ENCODE measurements at regions not wholly inside any gene's neighbourhood (a gene's known extent, or its start where the extent isn't known, plus 50 kb on each side); places are given as distances from the start of the nearest gene placed in this dataset.

DNA sequence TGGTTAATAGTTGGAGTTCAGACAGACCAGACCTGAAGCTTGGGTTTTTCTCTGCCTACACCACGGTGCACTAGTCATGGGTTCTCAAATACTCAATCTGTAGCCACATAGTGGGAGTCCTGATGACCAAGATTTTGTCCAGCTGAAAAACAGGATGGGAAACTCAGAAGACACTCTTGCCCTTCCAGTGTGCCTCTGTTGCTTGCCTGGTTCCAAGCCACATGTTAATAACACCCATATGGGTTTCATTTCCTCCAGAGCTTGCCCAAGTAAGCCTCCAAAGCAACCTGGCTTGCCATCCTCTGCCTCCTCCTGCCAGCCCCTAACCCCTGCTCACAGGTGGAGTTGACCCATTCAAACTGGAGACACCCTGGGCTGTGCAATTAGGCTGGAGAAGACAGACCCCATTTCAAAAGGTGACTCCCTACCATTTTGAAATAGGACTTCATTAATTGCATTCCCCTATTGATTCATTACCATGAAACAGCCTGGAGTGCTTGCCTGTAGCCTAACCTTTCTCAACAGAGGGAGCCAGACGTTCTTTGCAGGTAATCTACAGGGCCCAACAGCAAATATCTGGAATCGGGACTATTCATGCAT, 108.0 kb upstream of the HABP2 start:
- no peak for DNase-seq

DNA sequence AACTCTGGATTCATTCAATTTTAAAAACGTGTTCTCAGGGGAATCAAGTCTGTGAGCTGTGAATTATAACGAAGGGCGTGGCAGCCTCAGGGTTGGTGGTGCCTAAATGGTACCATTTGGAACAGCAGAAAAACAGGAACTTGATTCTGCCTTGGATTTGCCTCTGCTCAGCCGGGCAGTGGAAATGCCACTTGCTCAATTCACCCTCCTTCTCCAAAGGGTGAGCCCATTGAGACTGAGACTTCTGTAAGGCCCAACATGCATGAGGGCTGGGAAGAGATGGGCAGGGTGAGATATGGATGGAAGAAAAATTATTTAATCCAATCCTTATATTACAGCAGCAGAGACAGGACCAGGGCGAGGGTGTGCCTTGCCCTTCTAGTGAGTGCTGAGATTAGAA, 107.1 kb upstream of the HABP2 start:
- no peak for DNase-seq

DNA sequence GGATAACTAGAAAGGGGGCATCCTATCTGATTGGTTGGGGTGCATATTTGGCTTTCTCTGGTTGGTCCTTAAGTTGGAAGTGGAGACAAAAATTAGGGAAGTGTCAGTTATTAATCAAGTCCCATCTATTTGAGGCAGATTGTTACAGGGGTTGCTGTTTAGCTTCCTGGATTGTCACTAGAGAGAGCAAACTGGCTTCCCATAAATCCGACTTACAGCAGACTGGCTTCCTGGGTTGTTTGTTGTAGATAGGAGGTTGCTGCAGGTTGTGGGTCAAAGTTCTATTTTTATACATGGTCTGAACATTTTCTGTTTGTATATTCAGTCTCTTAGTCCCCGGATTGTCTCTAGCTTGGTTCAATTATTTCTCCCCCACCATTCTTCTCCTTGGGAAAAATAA, 106.1 kb upstream of the HABP2 start:
- DNase-seq, result no peak

DNA sequence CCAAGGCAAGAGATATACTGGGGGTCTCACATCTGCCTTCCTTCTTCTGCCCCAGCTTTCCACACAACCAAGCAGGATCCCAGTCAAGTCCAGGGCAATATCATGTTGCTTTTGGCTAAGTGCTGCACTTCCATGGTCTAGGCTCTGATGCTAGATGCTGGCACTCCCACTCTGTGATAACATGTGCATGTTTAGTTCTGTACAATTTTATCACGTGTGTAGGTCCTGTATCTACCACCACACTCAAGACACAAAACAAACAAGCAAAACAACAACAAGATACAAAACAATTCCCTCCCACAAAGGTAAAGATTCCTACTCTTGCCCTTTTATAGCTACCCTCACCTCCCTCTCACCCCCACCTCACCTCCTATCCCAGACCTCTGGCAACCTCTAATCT, 105.6 kb upstream of the HABP2 start:
- no peak for DNase-seq

DNA sequence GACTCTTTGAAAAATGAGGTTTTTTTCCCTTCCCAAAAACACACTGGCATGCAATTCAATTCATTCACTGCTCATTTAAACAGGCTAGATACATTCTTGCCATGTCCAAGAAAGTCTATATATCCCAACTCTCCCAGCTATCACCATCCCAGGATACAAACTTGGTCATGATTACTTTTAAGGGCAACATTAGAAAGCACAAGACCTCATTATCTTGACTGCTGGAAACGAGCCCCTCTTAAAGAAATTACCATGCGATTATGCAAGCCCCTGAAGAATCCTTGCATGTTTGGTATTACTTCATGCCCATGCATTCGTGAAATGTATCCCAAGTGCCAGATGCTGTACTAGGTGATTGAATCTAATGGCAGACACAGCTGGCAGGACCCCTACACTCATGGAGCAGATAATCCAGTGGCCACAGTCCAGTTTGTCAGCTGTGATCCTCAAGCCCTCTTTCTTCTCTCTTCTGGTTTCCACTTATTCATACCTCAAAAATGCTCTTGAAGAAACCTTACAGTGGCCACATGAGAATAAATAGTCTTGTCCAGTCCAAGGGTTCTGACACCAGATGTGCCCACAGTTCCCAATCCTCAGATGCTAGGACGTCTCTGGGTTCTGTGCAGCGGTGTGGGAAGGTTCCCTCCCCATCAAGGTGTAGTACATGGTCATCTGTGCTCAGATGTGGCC, 103.7 kb upstream of the HABP2 start:
- no peak for DNase-seq

DNA sequence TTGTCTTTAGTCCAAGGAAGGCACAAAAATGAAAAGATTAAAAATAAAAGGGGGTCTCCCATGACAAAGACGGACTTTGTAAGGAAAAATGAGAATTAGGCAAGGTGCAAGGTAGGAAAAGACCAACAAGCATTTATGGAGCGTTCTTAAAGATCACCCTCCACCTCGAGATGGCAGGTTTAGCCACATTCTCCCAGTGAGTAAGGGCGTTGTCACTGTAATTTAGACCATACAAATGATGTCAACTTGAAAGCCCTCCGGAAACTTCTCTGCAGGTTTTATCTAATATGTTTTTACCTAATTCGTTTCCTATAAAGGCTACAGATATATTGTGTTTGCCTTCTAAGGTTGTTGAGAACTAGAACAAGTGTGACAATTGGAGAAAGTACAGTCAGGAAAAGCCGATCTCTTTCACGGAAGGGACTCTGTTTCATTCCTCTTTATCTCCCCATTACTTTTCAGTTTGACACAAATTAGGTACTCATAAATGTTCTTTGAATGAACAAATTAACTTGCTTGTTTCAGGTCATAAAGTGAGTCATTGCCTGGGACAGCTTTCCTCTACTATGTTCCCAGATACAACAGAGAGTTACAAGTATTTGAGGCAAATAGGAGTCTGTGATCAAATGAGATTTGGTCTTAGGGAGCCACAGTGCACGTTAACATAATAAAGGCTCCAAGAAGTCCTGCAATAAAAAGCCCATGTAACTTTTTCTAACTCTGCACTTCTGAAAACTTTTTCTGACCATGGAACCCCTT, 102.6 kb upstream of the HABP2 start:
- no peak for DNase-seq

DNA sequence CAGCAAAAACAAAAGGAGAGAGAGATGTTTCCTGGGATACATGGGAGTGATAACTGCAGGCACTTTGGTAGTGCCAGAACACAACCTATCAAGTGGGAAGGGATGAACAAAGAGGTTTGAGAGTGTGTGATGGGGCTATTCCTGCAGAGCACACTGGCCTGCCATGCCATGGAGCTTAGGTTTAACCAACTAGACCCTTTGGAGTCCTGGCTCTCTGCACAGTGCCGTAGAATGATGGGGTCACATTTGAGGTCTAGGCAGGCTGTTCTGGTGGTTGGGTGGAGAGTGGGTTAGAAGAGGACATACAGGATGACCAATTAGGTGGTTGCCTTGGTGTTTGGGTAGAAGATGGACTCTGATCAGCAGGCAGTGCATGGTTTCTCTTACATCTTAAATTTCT, 101.9 kb upstream of the HABP2 start:
- DNase-seq, result no peak

DNA sequence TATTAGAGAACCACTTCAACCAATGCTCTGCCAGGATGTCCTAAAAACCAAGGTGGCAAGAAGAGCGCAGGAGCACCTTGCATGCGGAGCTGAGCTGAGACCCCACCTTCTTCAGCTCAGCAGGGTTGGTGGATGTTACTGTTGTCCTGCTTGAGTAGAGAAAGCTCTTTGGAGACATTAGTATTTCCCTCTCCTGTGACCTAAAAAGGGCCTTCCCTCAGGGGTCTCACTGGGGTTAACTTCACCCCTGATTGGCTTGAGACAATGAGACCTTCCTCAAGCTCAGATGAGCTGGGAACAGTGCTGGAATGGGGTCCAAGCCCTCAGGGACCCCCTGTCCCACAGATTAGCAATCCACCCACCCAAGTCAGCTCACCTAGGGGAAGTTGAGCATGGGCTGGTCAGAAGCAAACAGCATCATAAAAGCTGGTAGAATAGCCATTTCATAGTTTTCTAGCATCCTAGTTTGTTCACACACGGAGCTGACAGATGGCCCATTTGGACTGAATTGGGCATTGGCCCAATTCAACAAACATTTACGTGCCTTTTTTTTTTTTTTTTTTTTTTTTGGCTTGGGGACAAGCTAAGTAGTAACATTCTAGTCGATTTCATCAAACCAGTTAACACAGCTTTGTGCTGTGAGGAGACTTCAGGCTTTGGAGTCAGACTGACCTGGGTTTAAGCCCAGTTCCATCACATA, 100.6 kb upstream of the HABP2 start:
- DNase-seq, result no peak

DNA sequence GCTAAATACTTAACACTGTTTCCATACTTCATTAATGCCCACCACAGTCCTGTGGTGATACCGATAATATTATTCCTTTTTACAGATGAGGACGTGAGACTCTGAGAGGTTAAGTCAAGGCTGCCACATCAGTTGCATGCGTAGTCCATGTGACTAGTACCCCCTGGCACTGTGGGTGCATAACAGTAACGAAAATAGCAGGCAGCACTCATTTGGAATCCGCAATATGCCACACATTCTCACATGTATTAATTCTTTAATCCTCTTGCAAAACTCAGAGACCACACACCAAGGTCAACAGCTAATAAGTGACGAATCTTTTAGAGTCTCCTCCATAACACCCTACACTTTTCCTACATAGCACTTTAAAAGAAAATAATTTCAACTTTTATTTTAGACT, 99.5 kb upstream of the HABP2 start:
- no peak for DNase-seq

DNA sequence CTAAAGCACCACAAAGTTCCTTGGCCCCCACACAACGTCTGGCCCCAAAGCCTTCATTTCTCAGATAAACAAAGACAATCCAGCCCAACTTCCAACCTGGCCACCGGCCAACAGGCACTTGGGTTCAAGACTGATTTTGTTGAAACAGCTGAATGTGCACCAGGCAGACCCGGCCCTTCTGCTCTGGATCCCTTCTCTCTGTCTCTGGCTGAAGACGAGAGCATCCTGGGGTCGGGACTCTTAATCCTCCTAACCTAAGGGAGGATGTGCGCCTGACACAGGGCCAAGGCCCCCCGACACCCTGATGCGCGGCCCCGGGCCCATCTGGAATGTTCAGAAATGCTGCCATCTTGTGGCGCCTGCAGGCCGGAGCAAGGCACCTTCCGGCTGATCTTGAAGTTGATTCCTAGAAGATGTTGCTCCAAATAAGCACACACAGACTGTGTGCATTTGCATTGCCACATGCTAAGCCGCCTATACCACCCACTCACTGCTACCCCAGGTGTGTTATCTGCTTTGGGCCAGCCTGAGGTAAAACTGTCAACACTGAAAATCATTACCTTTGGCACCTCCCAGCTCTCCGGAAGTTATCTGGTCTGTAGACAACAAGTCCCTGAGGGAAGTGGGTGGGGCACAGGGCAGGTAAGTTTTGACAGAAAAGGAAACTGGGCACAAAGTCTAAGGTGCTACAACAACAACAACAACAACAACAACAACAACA, 98.4 kb upstream of the HABP2 start:
- DNase-seq, result no peak

DNA sequence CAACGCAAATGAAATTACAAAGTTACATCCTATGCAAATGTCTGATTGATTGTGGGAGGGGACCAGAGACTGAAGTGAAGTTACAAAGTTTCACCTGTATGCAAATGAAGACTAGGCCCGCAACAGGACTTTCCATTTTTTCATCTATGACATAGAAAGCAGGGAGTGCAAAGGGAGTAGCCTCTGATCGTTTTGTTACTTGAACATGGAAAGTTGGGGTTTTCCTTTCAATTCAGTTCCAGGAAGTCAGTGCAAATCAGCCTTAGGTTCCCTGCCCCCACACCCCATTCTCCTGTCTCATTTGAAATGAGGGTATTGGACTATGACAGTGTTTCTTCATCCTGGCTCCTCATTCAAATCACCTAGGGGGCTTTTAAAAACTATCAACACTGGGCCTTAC, 96.9 kb upstream of the HABP2 start:
- no peak for DNase-seq

DNA sequence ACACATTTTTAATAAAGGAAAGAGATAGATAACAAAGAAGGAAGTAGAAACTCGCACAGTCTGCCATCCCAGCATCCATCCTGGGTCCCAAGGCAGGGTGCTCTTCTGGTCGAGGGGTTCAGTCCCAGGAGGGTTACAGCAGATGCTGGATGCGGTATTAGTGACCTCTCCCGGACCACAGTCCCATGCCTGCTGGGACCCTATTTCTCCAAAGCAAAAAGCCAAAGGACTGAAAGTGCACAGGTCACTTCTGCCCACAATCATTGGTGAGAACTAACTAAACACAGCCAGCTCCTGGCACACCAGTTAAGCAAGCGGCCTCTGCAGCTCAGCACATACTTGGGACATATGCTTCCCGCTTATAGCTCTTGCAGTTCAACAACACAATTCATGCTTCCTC, 96.1 kb upstream of the HABP2 start:
- DNase-seq, result no peak

DNA sequence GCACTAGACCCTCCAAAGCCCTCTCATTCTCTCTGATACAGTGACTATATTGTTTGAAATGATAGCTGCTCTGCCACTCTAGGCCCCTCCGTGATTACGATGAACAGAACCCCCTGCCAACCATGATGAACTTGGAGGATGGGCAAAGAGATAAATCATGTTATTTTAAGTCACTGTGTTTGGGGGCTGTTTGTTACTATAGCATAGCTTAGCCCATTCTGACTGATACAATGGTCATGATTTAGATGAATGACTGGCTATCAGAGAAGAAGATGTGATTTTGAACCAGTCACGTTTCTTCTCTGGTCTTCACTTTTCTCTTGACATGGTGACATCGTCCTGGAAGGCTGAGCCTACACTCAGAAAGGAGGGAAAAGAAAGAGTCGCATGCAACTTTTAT, 95.4 kb upstream of the HABP2 start:
- DNase-seq, result no peak

DNA sequence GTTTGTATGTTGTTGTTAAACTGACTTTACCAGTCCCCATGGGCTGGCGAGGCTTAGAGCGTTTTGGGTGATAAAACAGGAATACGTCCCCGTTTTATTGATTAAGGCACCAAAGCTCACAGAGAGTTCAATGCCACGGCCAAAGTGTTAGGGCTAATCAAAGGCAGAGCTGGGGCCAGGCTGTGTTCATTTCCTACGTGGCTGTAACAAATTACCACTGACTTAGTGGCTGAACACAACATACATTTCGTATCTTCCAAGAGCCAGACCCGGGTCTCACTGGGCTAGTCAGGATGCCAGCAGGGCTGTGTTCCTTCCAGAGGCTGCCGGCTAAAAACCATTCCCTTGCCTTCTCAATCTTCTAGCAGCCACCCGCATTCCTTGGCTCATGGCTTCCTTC, 94.4 kb upstream of the HABP2 start:
- no peak for DNase-seq

DNA sequence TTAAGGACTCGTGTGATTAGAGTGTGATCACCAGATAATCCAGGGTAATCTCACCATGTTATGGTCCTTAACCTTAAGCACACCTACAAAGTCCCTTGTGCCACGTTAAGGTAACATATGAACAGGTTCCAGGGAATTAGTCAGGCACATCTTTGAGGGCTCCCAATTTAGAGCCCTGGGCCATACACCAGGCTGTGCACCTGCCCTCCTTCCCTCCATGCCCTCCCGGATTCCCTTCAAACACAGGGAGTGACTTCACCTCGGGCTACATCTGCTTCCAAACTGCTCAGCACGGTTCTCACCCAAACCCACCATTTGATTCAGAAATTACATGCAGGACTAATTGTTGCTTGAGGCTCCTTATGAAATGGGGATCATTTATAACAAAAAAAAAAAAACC, 93.9 kb upstream of the HABP2 start:
- DNase-seq, result no peak

DNA sequence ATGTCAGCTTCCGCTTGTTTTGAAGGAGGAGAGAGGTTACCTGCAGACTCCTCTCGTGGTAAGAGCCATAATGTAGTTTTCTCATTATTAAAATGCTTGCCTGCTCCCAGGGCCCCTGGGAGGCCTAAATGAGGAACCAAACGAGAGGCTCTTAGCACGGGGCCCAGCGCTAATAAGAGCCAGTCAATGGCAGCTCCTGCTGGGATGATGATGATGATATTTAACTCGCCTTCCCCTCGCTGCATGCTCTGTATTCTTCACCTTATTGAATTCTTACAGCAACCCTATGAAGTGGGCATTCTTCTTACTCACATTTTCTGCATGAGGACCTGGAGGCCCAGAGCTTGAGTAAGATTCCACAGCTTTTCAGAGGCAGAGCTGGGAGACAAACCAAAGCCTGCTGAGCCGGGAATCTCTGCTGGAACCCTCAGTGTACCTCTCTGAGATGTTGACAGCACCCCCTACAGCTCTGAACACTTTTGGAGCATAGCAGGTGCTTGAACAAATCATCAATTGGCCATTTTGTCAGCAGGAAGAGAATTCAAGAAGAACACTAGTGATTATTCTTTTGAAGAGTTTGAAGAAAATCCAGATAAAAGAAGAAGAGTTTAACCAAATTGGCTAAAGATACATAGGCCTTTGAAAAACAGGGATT, 93.1 kb upstream of the HABP2 start:
- no peak for DNase-seq

DNA sequence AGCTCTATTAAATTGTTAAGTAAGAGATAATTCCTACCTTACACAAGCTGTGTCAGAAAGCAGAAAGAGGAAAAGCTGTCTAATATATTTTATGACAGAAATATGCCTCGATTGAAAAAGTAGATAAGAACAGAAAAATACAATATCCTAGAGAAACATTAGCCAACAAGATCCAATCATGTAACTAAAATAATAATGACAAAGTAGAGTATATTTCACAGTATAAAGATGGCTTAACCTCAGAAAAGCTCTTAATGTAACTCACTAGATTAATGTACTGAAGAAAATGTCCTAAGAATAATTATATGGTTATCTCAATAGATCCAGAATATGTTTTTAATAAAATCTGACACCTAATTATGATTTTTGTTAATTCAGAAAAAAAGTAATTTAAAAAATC, 89.8 kb upstream of the HABP2 start:
- no peak for DNase-seq

DNA sequence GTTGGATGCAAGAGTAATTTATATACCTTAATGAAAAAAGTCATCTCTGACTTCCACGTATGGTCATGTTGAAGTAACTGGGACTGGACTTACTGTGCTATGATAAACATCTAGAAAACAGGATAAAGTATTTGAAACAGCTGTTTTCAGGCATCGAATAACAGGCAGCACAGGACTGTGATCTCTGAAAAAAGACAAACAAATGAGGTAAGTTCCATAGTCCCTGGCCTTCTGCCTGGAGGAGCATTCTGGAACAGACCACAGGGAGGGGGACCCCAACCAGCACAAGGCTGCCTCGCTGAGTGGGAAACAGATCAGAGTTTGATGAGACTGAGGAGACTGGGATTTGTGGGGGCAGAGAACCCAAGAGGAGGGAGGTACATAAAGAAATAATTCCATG, 89.1 kb upstream of the HABP2 start:
- no peak for DNase-seq

DNA sequence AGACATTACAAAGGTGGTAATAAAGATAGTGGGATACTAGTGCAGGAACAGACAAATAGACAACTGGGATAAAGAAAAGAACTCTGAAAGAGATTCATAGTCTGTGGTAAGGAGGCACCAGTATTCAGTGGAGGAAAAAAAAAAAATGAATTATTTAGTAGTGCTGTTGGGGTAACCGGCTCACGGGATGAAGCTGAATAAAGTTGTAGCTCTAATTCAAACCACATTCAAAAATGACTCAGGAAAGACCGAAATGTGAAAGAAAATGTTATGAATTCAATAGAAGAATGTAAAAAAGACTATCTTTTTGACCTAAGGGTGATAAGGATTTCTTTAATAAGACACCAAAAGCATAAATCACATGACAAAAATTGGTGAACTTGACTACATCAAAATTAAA, 83.1 kb upstream of the HABP2 start:
- no peak for DNase-seq

DNA sequence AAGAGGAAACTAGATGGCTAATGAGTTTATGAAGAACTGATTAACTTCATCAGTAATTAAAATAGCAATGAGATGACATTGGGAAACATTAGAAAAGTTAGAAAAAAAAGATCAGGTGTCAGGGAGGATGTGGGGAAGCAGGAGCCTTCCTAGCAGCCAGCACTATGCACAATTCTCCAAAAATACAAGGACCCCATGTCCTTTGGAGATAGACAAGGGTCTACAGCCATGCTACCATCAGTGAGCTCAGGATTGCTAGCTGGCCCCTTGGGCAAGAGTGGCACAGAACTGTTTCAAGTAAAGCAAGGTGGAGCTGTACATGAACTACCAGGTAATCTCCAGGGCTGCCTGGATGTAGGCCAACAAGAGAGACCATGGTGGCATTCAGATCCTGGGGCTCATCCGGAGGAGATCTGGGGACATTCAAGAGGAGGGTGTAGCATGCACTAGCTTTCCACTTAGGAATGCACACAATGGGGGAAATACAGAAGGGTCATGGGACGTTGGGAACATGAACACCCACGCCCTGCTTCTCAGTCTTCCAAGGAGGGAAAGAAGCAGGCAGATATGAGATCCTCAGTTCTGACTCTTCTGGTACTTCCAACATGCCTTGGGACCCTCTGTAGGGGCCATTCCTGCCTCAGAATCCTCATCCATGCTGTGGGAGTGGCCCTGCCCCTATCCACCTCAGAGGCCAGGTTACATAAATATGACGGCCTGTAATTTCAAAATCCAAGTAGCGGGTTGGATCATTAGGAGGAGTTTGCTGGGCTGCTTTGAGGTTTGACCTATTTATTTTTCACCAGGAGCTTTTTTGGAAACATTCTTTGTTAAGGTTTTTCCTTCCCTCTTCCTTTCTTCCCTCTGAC, 82.2 kb upstream of the HABP2 start:
- no peak for DNase-seq

DNA sequence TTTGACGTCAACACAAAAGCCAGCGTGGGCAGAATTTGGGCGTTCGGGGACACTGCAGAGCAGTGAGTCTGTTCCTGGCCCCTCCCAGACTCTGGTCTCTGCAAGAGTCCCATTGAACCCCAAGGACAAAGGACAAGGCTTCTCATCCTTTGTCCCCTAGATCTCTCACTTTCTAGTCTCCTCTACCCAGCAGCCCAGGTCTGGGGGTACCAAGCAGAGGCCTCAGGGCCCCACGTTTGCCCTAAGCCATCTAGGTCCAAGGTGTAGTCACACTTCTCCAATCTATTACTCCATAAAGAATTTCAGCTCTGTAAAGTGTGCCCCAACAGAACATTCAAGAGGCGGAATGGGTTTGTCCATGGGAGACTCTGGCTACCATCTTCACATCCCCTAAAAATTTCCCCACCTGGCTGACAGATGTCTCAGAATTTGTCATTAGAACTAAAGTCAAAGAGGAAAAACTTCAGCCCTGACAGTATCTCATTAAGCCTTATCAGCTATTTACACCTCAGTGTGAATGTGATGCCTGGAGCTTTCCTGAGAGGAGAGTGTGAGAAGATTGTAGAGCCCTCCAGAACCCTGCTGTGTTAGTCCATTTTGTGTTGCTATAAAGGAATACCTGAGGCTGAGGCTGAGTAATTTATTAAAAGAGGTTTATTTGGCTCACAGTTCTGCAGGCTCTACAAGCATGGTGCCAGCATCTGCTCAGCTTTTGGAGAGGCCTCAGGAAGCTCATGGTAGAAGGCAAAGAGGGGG, 81.4 kb upstream of the HABP2 start:
- DNase-seq, result no peak
